GM10248 (cell line): ENCODE measurements at regions not wholly inside any gene's neighbourhood (a gene's known extent, or its start where the extent isn't known, plus 50 kb on each side); places are given as distances from the start of the nearest gene placed in this dataset.

Experiments
- CTCF ChIA-PET: fragments of 300-600 bp; sonication (Branson Sonifier 250); formaldehyde crosslinking; extraction: SDS; loops from one replicate; lab custom pipeline; 2021; ENCODE audit warnings: antibody characterized with exemption; lab: Yijun Ruan, JAX
- POLR2A ChIA-PET: fragments of 350-650 bp; sonication (Branson Sonifier 250); formaldehyde crosslinking; extraction: SDS; loops from one replicate; lab custom pipeline; 2020; ENCODE audit warnings: antibody characterized with exemption; lab: Yijun Ruan, JAX
- DNase-seq: peaks from one replicate; pipeline ENCODE4 v3.0.0; 2012; ENCODE audit errors: extremely low spot score
- TF ChIP-seq, protein P1 (sequence below): IDR thresholded peaks from 2 replicates; pipeline ENCODE4 v1.5.1; 2012; ENCODE audit warnings: mild to moderate bottlenecking, low read depth; ENCODE audit errors: extremely low read depth, missing control alignments, control extremely low read depth

DNA sequence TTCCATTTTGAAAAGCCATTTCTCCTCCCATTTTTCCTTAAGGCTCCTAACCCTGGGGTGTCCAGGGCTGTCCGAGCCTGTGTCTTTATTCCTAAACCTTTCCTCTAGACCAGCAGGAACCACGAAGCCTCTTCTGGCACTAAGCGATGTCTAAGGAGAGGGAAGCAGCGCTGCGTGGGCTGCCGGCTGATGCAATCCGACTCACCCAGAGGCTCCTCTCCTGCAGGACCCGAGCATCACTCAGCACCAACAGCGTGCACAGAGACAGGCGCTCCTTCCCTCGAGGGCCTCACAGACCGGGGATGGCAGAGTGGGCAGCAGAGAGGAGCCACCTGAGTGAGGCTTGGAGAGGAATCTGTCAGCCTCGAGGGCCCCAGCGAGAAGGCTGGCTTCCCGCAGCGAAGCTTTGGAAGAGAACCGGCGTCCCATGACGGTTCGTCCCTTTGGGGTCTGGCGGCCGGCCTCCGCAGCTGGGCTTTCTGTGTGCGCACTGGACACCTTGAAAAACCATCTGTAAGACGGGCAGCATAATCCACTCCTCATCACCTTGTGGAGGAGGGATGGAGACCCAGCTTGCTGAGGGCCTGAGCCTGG, 174.3 kb downstream of the FOXL1 start:
- POLR2A ChIA-PET = no interaction called here
- CTCF ChIA-PET = interaction anchor here (5.9 kb wide), 1 partner anchor 8 kb away, joined by 25 read pairs; no protein-coding TSS in a partner anchor

DNA sequence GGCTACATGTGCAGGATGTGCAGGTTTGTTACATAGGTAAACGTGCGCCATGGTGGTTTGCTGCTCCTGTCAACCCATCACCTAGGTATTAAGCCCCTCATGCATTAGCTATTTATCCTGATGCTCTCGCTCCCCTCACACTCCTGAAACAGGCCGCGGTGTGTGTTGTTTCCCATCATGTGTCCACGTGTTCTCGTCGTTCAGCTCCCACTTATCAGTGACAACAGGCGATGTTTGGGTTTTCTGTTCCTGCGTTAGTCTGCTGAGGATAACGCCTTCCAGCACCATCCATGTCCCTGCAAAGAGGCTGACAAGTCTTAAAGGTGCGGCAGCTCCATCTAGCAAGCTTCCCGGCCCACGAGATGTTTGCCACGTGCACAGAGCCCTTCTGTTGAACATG, 175.1 kb downstream of the FOXL1 start:
- POLR2A ChIA-PET = no interaction called here
- CTCF ChIA-PET = no interaction called here
- no peak for DNase-seq
- TF ChIP-seq, protein P1, sequence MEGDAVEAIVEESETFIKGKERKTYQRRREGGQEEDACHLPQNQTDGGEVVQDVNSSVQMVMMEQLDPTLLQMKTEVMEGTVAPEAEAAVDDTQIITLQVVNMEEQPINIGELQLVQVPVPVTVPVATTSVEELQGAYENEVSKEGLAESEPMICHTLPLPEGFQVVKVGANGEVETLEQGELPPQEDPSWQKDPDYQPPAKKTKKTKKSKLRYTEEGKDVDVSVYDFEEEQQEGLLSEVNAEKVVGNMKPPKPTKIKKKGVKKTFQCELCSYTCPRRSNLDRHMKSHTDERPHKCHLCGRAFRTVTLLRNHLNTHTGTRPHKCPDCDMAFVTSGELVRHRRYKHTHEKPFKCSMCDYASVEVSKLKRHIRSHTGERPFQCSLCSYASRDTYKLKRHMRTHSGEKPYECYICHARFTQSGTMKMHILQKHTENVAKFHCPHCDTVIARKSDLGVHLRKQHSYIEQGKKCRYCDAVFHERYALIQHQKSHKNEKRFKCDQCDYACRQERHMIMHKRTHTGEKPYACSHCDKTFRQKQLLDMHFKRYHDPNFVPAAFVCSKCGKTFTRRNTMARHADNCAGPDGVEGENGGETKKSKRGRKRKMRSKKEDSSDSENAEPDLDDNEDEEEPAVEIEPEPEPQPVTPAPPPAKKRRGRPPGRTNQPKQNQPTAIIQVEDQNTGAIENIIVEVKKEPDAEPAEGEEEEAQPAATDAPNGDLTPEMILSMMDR = no peak

More for the DNA sequence above, 174.3 kb downstream of the FOXL1 start:
- no peak for DNase-seq
- TF ChIP-seq, protein P1 = no peak

DNA sequence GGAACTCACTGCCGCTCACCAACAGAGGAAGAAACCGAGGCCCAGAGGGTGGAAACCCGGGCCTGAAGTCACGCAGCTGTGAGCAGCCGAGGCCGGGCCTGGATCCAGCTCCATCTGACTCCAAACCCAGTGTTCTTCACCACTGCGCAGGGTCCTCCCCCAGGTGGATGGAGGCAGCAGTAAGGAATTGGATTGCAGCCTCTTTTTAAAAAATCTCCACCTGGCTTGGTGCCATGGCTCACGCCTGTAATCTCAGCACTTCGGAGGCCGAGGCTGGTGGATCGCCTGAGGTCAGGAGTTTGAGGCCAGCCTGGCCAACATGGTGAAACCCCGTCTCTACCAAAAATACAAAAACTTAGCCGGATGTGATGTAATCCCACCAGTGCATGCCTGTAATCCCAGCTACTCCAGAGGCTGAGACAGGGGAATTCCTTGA, 177.2 kb downstream of the FOXL1 start:
- ChIA-PET CTCF (no interaction called here), POLR2A (no interaction called here)
- DNase-seq = no peak
- TF ChIP-seq, protein P1 = no peak

DNA sequence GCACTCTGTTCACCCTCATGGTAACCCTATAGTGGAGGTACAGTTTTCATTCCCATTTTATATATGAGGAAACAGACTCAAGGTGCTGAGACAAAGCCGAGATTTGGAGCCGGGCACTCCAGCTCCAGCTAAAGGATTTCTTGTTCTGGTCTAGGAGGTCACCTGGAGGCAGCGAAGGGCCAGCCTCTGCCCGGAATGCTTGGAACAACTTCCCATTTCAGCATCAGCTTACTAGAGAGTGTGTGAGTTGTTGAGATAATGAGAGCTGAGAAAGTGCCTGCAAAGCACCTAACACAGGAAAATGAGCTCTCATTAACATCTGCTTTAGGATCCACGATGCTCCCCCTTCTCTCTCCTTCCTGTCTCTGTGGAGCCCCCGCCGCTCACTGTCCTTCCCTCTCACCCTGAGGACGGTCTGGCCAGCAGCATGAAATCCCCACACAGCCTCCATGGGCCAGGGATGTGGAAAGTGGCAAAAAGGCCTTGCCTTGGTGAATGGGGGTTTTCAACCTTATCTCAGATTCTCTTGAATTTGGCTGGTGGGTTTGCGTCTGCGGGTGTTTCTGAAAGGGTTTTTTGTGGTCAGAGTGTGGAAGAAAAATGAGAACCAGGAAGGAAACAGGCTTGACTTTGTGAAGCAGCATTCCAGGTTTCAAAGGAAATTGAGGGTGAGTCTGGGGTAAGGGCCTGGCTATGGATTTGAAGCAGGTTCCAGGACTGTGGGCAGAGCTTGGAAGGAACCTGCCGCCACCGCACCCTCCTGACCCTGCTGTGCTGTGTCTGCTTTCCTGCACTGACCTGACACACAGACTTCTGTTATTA, 178.7 kb downstream of the FOXL1 start:
- ChIA-PET POLR2A (no interaction called here), CTCF (no interaction called here)
- TF ChIP-seq, protein P1 = no peak
- DNase-seq = no peak

DNA sequence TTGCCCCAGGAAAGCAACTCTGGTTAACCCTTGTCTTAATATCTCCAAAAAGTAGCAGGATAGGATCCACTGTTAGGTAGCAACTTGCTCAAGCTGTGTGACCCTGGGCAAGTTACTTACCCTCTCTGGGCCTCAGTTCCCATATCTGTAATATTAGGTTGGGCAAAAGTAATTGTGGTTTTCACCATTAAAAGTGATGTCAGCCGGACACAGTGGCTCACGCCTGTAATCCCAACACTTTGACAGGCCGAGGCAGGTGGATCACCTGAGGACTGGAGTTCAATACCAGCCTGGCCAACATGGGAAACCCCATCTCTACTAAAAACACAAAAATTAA, 179.3 kb downstream of the FOXL1 start:
- CTCF ChIA-PET = no interaction called here
- POLR2A ChIA-PET = no interaction called here
- DNase-seq = no peak

DNA sequence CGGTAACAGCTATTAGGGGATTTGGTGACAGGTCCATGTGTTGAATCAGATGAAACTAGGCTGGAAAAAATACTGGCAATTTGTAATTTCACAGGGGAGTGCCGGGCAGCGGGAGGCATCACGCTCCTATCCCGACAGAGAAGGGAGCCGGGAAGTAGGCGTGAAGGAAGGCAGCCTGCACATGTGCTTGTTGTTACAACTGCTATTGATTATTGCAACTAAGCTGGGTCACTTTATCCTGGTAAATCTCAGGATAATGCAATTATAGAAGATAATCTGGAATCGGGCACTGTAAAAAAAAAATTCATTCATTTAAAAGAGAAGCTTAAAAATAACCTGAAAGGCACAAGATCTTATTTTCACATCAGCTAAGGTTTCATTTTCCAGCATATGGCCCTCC, 180.6 kb downstream of the FOXL1 start:
- ChIA-PET CTCF (interaction anchor here (3.4 kb wide), 1 partner anchor 9 kb away, joined by 25 read pairs; no protein-coding TSS in a partner anchor), POLR2A (no interaction called here)
- TF ChIP-seq, protein P1 = no peak
- DNase-seq = no peak

More for the DNA sequence above, 179.3 kb downstream of the FOXL1 start:
- TF ChIP-seq, protein P1 = no peak
